HG03045 (cell line): ENCODE measurements at regions not wholly inside any gene's neighbourhood (a gene's known extent, or its start where the extent isn't known, plus 50 kb on each side); places are given as distances from the start of the nearest gene placed in this dataset.

Experiments used
- ATAC-seq: cut with Tn5 transposase; IDR thresholded peaks from one replicate; pipeline ENCODE4 v1.9.1; 2021; ENCODE audit warnings: mild to moderate bottlenecking, moderate library complexity; ENCODE audit not compliant: unreplicated experiment

DNA sequence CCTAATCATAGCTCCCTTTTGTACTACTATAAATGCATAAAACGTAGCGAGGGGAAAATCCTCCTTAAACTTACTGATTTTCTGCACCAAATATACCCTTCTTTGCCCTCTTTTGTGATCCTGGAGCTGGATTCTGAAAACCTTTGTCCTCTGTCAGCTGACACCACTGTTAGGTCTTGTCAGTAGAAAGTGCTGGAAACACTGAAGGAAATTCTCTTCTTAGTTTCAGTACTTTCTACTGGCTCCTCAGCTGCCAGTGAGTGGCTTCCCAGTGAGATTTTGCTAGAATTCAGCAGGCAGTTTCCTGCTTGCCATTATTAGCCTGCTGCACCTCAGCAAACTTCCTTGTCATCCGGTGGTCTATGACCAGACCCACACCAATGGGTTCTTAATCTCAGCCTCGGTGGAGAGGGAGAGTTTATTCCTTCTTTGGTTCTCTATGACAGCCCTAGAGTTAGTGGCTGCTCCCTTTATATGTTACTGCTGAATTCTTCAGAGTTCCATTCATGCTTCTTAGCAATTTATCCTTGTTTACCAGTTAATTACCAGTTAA lies 476.2 kb downstream of the FSCB start:
- ATAC-seq: no peak

DNA sequence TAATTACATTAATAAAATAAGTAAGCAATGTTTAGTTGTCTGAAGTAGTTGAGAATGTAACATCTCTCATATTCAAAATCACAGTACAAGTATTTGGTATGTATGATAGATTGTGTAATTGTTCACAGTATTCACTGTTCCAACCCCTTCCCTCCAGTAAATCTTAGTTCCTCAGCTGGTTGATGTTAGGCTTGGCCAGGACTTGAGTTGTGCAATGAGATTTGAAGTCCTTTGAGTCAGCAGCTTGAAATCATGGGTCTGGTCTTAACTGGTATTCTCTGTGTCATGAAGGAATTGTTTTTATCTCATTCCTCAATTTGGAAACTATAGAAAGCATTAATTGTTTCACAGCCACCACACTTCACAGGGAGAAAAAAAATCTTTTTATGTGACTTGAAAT lies 477.1 kb downstream of the FSCB start:
- no peak for ATAC-seq

DNA sequence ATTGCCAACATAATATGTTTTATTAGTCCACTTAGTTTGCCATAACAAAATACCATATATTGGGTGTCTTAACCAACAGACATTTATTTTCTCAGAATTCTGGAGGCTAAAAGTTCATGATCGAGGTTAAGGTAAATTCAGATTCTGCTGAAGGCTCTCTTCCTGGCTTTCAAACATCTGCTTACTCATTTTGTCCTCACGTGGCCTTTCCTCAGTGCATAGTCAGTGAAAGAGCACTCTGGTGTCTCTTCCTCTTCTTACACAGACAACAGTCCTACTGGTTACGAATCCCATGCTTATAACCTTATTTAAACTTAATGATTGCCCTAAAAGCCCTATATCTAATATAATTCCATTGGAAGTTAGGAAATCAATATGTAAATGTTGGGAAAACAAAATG lies 479.7 kb downstream of the FSCB start:
- ATAC-seq: no peak

DNA sequence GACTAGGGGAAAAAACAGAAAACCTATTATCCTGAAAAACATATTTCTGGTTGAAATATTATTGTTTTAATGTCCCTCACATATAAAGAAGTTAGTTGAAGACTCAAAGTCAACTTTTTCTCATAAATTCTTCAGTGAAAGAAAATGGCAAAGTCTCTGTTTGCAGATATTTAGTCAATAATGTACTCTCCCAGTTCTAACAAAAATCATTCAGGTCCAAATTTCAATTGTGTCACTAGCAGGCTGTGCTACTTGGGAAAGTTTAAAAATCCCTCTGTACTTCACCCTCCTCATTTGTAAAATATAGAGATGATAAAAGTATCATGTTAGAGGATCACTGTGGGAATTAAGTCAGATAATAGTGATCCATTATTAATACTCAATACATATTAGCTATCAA lies 496.5 kb downstream of the FSCB start:
- ATAC-seq: no peak

DNA sequence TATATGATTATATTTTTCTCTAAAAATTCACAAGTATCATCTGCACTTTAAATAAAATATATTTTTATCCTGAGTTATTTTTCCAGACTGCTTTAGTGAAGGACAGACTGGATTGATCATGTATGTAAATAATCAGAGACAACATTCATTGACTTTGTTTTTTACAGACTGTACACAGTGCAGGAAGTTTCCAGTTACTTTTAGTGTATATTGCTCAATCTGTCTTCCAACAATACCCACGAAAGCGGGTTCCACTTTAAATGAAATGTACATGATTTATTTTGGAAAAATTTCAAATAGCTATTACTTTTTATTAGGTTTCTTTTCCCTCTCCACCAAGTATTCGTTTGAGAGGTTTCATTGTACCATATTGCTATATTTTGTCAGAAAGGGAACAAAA lies 497.0 kb downstream of the FSCB start:
- ATAC-seq: no peak

DNA sequence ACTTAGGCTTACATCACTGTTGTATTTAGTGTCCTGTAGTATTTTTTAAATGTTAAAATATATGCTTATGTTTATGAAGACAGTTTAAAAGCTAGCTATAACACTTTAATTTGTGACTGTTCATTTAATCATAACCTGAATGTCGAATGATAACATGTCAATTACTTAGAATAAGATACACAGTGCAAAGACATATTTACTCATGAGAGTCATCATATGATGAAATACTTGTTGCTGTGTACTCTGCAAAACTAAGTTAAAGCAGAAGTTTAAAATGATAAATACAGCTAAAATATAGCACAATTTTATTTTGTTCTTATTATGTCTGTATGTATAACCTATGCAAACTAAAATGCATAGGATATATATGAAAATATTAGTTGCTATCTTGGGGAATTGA lies 497.4 kb downstream of the FSCB start:
- no peak for ATAC-seq

DNA sequence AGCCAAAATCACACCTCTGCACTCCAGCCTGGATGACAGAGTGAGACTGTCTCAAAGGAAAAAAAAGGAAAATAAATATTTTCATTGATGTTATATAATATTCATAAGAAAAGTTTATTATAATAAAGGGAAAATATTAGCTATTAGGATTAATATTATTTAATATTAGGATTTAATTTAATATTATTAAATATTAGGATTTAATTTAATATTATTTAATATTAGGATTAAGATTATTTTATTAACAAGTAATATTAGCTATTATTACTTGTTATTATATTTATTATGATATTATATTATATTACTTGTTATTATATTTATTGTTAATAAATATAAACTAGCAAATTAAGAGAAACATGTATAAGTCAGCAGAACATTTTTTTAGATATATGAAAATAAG lies 518.1 kb downstream of the FSCB start:
- ATAC-seq: no peak

DNA sequence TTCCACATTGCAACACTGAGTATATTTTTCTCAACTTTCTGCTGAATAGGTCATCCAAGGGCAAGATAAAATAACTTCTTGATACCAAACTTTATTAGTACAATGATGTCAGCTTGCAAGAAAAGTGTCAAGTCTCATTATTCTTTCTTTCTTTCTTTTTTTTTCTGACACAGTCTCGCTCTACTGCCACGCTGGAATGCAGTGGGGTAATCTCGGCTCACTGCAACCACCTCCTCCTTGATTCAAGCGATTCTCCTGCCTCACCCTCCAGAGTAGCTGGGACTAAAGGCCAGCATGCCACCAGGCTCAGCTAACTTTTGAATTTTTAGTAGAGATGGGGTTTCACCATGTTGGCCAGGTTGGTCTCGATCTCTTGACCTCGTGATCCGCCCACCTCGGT lies 523.4 kb downstream of the FSCB start:
- no peak for ATAC-seq

DNA sequence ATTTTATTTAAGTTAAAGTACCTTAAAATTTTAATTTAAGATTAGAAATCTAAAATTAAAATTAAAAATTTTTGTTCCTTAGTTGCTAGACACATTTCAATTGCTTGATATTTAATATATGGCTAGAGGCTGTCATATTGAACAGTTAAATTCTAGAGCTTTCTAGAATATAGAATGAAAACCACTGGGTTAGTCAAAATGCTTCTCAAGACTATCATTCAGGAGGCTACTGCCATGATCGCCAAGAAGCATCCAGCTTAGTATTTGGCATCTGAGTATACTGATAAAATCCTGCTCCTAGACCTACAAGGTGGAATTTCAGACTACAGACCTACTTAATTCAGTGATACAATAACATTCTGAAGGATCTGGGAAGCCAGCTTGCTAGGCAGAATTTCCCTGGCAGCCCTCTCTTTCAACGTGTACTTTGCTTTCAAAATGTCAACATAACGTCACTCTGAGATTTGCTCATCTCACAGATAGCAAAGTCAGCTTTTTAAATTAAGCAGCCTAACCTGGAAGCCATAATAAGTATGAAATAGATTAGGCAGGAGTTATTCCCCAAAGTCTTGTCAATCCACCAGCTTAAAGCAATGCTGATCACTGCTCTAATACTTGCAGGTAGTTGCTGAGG lies 525.8 kb downstream of the FSCB start:
- no peak for ATAC-seq

DNA sequence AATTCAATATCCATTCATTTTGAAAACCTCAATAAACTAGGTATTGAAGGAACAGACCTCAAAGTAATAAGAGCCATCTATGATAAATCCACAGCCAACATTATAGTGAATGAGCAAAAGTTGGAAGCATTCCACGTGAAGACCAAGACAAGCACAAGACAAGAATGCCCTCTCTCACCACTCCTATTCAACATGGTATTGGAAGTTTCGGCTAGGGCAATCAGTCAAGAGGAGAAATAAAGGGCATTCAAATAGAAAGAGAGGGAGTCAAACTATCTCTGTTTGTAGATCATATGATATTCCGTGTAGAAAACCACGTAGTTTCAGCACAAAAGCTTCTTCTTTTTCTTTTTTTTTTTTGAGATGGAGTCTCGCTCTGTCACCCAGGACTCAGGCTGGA lies 550.3 kb downstream of the FSCB start:
- ATAC-seq: no peak

DNA sequence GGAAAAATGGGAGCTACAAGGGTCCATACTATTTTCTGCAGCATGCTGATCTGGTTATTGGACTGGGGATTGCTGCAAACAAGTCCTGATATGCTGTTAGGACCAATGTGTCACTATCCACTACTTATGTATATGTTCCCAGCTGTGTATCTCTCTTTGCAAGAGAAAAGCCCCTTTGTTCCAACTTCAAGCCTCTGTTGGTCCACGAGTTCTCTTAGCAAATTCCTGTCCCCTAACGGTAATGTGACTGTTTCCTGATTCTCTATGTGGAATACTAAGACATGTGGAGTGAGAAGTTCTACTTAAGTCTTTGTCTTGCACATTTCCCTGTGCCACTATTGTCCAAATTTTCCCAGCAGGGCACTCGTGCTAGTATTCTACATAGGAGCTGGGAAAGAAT lies 557.7 kb downstream of the FSCB start:
- no peak for ATAC-seq

DNA sequence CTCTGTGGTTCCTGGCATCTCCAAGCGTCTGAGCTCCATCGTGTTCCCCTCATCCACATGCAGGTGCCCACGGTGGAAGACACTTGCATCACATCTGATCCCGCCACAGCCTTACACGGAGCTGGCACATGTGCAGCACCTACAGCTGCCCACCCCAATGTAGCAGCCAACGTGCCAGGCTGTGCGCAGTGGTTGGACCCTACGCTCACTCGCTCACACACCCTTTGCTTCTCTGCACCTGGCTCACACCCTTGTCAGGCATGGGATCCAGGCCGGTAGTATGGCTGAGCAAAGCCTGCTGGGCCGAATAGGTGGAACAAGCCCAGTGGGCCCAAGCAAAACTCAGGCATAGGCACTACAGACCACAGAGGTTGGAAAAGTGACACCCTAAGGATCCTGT lies 567.2 kb downstream of the FSCB start:
- ATAC-seq: no peak

DNA sequence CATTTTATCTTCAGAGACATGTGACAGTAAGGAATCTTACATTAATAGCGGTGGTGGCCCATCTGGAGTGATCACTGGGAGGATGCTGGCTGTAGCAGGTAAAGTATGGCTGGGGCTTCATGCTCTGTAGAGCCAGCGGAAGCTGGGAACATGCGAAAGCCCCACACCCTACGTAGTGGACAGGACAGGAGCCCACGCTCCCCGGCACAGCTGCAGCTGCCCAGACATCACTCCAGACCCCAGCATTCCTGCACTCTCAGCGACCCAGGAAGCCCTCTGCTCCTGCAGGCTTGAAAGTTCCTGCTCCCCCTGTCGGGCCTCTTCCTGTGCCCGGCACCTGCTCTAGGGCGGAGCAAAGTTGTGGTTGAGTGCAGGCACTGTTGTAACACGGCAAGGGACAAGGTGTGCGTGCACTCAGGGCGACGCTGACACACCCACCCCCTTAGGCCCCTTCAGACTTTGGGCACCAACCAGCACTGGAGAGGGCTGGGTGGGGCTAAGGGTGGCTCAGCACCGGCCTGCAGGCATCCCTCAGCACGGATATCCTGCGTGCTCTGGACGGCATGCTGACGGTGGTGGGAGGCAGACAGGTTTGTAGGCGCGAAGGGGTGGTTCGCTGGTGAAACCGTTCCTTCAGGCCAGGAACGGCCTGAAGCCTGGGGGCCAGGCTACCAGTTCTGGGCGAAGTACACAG lies 568.3 kb downstream of the FSCB start:
- no peak for ATAC-seq

DNA sequence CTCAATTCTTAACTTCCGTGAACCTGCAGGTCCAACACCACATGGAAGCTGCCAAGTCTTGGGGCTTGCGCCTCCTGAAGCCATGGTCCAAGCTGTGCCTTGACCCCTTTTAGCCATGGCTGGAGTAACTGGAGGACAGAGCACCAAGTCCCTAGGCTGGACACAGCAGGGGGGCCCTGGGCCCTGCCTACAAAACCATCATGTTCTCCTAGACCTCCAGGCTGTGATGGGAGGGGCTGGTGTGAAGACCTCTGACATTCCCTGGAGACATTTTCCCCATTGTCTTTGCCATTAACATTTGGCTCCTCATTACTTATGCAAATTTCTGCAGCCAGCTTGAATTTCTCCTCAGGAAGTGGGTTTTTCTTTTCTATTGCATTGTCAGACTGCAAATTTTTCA lies 570.1 kb downstream of the FSCB start:
- ATAC-seq: no peak

DNA sequence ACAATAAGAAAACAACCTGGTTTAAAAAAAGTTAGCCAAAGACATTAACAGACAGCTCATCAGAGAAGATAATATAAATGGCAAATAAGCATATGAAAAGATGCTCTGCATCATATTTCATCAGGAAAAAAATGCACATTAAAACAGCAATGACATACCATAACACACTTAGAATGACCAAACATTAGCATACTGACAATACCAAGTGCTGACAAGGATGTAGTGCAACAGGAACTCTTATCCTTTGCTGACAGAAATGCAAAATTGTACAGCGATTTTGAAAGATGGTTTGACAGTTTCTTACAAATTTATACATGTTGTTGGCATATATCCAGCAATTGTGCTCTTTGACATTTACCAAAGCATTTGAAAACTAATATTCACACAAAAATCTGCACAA lies 573.0 kb downstream of the FSCB start:
- ATAC-seq: no peak

DNA sequence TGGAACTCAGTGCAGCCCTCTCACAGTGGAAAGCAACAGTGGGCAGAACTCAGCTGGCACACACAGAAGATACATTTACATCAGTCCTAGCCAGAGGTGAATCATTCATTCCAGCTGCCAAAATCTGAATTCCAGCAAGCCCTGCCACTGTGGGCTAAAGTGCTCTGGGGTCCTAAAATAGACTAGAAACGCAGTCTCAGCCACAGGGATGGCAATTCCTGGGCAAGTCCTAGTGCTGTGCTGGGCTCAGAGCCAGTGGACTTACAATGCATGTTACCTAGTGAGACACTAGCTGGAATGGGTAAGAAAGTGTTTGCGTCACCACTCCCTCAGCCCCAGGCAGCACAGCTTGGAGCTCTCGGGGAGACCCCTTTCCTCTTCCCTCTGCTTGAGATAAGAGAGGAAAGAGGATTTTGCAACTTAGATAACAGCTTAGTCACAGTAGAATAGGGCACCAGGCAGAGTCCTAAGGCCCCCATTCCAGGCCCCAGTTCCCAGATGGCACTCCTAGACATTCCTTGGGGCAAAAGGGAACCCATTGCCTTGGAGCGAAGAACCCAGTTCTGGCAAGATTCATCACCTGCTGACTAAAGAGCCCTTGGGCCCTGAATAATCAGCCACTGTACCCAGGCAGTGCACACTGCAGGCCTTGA lies 592.9 kb downstream of the FSCB start:
- no peak for ATAC-seq

DNA sequence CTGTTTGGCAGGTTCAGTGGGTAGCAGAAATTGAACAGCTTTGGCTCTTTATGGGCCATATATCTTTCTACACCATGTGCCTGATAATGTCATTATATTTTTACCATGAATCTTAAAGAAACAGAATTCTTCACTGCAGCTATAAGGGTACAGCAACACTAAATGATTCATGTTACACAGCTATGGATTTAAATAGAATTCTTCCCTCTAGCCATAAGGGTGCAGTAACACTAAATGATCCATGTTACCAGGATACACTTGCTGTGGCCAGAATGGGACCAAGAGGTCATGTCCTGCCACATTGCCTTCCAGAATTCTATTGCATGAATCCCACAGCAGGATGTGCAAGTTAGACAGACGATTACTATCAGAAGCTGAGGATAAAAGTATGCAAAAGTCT lies 603.9 kb downstream of the FSCB start:
- no peak for ATAC-seq

DNA sequence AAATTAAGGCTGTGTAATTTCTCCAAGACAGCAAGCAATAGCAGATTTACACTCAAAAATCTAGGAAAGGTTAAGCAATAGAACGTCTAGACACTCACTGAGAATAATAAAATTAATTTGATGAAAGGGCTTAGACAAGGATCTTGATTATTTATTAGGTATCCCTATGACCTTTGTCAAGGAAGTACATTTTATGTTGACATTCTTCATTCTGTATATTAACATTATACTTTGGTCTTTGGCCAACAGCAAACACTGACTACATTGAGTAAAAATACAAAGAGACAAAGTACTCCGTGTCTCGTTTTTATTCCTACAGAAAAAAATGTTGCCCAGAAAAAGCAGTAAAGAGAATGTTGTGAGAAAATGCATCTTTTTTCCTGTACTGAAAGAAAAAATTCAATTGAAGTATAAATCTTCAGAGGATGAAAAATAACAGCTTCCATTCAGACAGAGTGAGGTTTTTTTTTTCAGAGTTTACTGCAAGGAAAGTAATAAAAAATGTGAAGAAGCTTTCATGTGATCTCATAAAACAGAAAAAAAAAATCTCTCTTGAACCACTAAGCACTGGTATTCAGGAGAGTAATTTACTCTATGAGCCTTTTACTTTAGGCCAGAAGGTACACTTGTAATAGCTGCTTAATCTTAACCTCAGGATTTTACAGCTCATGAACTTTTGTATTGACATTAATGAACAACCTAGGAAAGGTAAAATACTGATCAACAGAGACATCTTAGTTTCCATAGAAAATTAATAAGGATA lies 605.0 kb downstream of the FSCB start:
- ATAC-seq: no peak

DNA sequence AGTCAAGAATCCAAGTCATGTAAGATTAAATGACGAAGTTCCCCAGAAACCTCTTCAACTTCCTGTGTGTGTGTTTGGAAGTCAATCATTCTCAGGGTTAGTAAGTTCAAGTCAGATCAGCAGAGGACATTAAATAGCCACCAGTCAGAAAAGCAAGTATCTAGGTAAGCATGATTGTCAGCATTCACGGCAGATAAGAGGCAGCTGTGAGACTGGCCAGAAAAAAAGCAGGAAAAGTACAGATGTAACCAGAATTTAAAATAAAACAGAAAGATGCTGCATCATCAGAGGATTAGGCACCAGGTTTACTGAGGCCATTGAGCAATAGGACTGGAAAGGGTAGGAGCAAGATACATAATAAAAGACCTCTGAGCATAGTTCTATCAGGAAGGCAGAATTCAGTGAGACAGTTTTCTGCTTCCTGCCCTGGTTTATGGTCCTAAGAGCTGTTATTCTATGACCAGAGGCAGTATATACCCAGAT lies 606.9 kb downstream of the FSCB start:
- no peak for ATAC-seq

DNA sequence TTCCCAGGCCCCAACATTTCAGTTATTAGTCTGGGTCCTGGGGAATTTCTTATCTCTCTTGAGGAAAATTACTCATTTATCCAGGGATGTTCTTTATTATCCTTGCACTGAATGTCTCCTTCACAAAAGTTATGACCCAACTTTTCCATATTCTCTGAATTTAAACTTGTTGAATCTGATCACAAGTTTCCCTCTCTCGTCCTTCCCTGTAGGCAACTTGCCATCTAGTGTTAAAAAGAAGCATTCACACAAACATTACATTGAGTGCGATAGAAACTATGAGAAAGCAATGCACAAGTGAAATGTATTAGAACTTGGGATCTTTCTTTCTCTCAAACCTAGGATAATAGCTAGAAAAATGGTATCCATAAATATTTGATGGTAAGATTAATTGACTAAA lies 608.4 kb downstream of the FSCB start:
- ATAC-seq: no peak

DNA sequence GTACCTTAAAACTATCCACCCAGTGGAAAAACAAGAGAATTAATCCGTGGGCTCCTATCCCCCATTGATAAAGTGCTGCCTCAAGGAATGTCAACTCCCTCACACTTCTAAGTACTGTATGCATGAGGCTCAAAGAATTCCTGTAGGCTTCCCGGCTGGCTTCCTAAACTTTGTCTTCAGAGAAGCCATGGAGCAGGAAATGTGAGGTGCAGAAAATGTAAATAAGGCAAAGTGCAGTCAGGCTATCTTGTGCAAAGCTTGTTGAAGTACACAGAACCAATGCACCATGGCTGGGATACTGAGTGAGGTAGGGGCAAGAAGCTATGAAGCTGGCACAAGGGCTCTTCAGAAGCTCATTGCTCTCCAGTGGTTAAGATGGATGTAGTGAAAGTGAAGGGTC lies 611.0 kb downstream of the FSCB start:
- no peak for ATAC-seq
